ENCODE measurements at regions not wholly inside any gene's neighbourhood (a gene's known extent, or its start where the extent isn't known, plus 50 kb on each side); places are given as distances from the start of the nearest gene placed in this dataset.
"Not testable (repeated sequence)": the region's sequence is repeated elsewhere in the genome, so short reads cannot be mapped to it uniquely, and the experiment has no call there.

DNA sequence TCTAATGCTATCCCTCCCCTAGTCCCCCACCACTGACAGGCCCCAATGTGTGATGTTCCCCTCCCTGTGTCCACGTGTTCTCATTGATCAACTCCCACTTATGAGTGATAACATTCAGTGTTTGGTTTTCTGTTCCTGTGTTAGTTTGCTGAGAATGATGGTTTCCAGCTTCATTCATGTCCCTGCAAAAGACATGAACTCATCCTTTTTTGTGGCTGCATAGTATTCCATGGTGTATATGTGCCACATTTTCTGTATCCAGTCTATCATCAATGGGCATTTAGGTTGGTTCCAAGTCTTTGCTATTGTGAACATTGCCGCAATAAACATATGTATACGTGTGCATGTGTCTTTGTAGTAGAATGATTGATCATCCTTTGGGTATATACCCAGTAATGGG is 153.1 kb downstream of the OR13H1 start:
- H2AFZ ChIP-seq (ENCODE audit: low read depth, low read length); H3K18ac ChIP-seq (ENCODE audit: low read depth in 1 of 2, low read length in 2 of 2); H3K4me3 ChIP-seq (ENCODE audit: insufficient read depth in 1 of 2, low read depth in 1 of 2, low read length in 2 of 2); H4K8ac ChIP-seq (ENCODE audit: low read length); H2BK120ac ChIP-seq (ENCODE audit: low read depth, low read length); H2AK5ac ChIP-seq (ENCODE audit: low read length, severe bottlenecking); H3K4ac ChIP-seq (ENCODE audit: low read depth in 1 of 2, low read length in 2 of 2); H3K36me3 ChIP-seq (ENCODE audit: control insufficient read depth in 1 of 2, insufficient read depth in 2 of 2, low read depth in 1 of 2, low read length in 2 of 2); H3K79me1 ChIP-seq (replicated peaks; ENCODE audit: low read length, poor library complexity, severe bottlenecking); H3K4me1 ChIP-seq (ENCODE audit: control insufficient read depth, insufficient read depth, low read depth, low read length); H3K23ac ChIP-seq (ENCODE audit: low read length in 2 of 2); H2BK15ac ChIP-seq (ENCODE audit: low read depth, poor library complexity, severe bottlenecking); H3K27ac ChIP-seq (ENCODE audit: low read length, poor library complexity, severe bottlenecking); H3K9ac ChIP-seq (ENCODE audit: low read length); H2BK5ac ChIP-seq (ENCODE audit: low read depth, low read length, poor library complexity, severe bottlenecking); H4K91ac ChIP-seq (ENCODE audit: low read length); DNase-seq; H3K4me2 ChIP-seq (ENCODE audit: low read length, poor library complexity, severe bottlenecking); H3K14ac ChIP-seq (ENCODE audit: low read length in 2 of 2); H2BK12ac ChIP-seq (ENCODE audit: low read length in 2 of 2): not testable (repeated sequence)
- 100% methylated on average over 2 of the region's 3 CpGs for WGBS
- Histone ChIP-seq H3K9me3 (ENCODE audit: control insufficient read depth, low read length) (peaks cover 20% of the 10 kb centered on the region), H3K27me3 (ENCODE audit: control insufficient read depth in 1 of 2, insufficient read depth in 1 of 2, low read length in 2 of 2) (peaks cover 0 to 16% of the 10 kb centered on the region in 2 experiments)

DNA sequence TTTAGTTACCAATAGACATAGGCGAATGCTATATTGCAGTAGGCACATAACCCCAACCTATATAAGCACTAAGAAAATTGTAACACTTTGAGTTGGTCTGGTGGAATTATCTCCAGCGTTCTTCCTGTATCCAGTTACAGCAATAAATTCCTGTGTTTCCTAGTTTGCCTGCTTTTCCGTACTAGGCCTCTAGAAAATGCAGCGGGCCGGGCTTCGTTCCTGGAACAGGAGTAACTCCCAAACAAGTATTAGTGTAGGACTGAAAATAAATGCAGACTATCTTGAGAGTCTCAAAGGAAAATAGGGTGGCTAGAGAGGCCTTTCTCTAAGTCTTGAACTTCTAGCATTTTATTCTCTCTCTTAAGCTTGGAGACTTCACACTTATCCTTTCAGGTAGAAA is 159.8 kb downstream of the OR13H1 start:
- H3K9ac ChIP-seq (ENCODE audit: low read length), result peak overlapping the region; percentile 77
- WGBS, result no CpG with 5 or more reads among the region's 6 CpGs
- H3K23ac ChIP-seq (ENCODE audit: low read length in 2 of 2), result no peak overlapping the region
- H3K79me1 ChIP-seq (replicated peaks; ENCODE audit: low read length, poor library complexity, severe bottlenecking), result no peaks in the 10 kb centered on the region
- H3K4me3 ChIP-seq (ENCODE audit: insufficient read depth in 1 of 2, low read depth in 1 of 2, low read length in 2 of 2), result peak overlapping the region in 1 of 2 experiments; percentile 86
- no peak overlapping the region for H2AFZ ChIP-seq (ENCODE audit: low read depth, low read length)
- no peak overlapping the region for H2BK12ac ChIP-seq (ENCODE audit: low read length in 2 of 2)
- H2AK5ac ChIP-seq (ENCODE audit: low read length, severe bottlenecking), result no peak overlapping the region
- no peaks in the 10 kb centered on the region for H3K9me3 ChIP-seq (ENCODE audit: control insufficient read depth, low read length)
- H2BK15ac ChIP-seq (ENCODE audit: low read depth, poor library complexity, severe bottlenecking), result no peak overlapping the region
- H3K18ac ChIP-seq (ENCODE audit: low read depth in 1 of 2, low read length in 2 of 2), result no peak overlapping the region
- no peak overlapping the region for H2BK120ac ChIP-seq (ENCODE audit: low read depth, low read length)
- no peak overlapping the region for H2BK5ac ChIP-seq (ENCODE audit: low read depth, low read length, poor library complexity, severe bottlenecking)
- H3K4ac ChIP-seq (ENCODE audit: low read depth in 1 of 2, low read length in 2 of 2), result no peak overlapping the region
- no peak overlapping the region for H4K91ac ChIP-seq (ENCODE audit: low read length)
- H4K8ac ChIP-seq (ENCODE audit: low read length), result no peak overlapping the region
- H3K4me2 ChIP-seq (ENCODE audit: low read length, poor library complexity, severe bottlenecking), result no peak overlapping the region
- H3K27ac ChIP-seq (ENCODE audit: low read length, poor library complexity, severe bottlenecking), result no peak overlapping the region
- no peaks in the 10 kb centered on the region for H3K36me3 ChIP-seq (ENCODE audit: control insufficient read depth in 1 of 2, insufficient read depth in 2 of 2, low read depth in 1 of 2, low read length in 2 of 2)
- DNase-seq, result no peak
- H3K14ac ChIP-seq (ENCODE audit: low read length in 2 of 2), result no peak overlapping the region
- peaks cover 0 to 4% of the 10 kb centered on the region in 2 experiments for H3K27me3 ChIP-seq (ENCODE audit: control insufficient read depth in 1 of 2, insufficient read depth in 1 of 2, low read length in 2 of 2)
- H3K4me1 ChIP-seq (ENCODE audit: control insufficient read depth, insufficient read depth, low read depth, low read length), result no peaks in the 10 kb centered on the region

DNA sequence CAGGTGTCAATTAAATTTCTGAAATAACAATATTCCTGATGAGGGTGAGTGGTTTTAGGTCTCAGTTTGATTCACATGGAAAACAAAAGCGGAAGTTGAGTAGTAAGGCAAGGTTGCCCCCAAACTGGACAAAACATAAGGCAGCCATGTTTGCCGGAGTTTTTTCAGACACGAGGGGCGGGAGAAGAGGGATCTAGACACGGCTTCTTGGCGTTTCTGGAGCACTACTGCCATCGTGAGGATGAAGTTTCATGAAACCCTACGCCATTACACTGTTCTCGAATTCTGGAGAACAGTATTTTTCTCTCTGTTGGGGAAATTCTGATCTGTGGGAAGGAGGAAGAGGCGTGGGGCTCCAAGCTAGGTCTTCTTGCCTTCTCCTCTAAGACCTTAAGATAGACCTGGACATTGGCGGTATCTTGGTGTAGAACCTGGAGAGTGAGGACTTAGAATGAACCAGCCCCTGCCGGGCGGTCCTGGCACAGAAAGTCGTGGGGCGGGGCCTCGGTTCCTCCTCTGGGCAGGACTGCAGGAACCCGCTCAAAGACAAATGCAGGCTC is 160.3 kb downstream of the OR13H1 start:
- Histone ChIP-seq H3K18ac (ENCODE audit: low read depth in 1 of 2, low read length in 2 of 2) (no peak overlapping the region), H2AK5ac (ENCODE audit: low read length, severe bottlenecking) (no peak overlapping the region), H3K4me1 (ENCODE audit: control insufficient read depth, insufficient read depth, low read depth, low read length) (no peaks in the 10 kb centered on the region), H3K36me3 (ENCODE audit: control insufficient read depth in 1 of 2, insufficient read depth in 2 of 2, low read depth in 1 of 2, low read length in 2 of 2) (no peaks in the 10 kb centered on the region), H3K27me3 (ENCODE audit: control insufficient read depth in 1 of 2, insufficient read depth in 1 of 2, low read length in 2 of 2) (no peaks in the 10 kb centered on the region), H3K4me3 (ENCODE audit: insufficient read depth in 1 of 2, low read depth in 1 of 2, low read length in 2 of 2) (peak overlapping the region in 1 of 2 experiments; percentile 86), H4K8ac (ENCODE audit: low read length) (no peak overlapping the region), H3K4ac (ENCODE audit: low read depth in 1 of 2, low read length in 2 of 2) (no peak overlapping the region), H2BK120ac (ENCODE audit: low read depth, low read length) (no peak overlapping the region), H3K14ac (ENCODE audit: low read length in 2 of 2) (no peak overlapping the region), H3K79me1 (replicated peaks; ENCODE audit: low read length, poor library complexity, severe bottlenecking) (no peaks in the 10 kb centered on the region), H2AFZ (ENCODE audit: low read depth, low read length) (no peak overlapping the region), H3K27ac (ENCODE audit: low read length, poor library complexity, severe bottlenecking) (no peak overlapping the region), H2BK15ac (ENCODE audit: low read depth, poor library complexity, severe bottlenecking) (no peak overlapping the region), H2BK5ac (ENCODE audit: low read depth, low read length, poor library complexity, severe bottlenecking) (no peak overlapping the region), H4K91ac (ENCODE audit: low read length) (no peak overlapping the region), H3K23ac (ENCODE audit: low read length in 2 of 2) (no peak overlapping the region), H3K9ac (ENCODE audit: low read length) (peak overlapping the region; percentile 77), H3K4me2 (ENCODE audit: low read length, poor library complexity, severe bottlenecking) (no peak overlapping the region), H3K9me3 (ENCODE audit: control insufficient read depth, low read length) (no peaks in the 10 kb centered on the region), H2BK12ac (ENCODE audit: low read length in 2 of 2) (no peak overlapping the region)
- DNase-seq, result no peak
- over 99% methylated on average over 15 of the region's 17 CpGs for WGBS

- Histone ChIP-seq H4K8ac (ENCODE audit: low read length) (no peak overlapping the region), H3K27ac (ENCODE audit: low read length, poor library complexity, severe bottlenecking) (no peak overlapping the region), H2BK5ac (ENCODE audit: low read depth, low read length, poor library complexity, severe bottlenecking) (no peak overlapping the region), H3K14ac (ENCODE audit: low read length in 2 of 2) (no peak overlapping the region), H3K79me1 (replicated peaks; ENCODE audit: low read length, poor library complexity, severe bottlenecking) (no peaks in the 10 kb centered on the region), H3K27me3 (ENCODE audit: control insufficient read depth in 1 of 2, insufficient read depth in 1 of 2, low read length in 2 of 2) (no peaks in the 10 kb centered on the region), H3K4me3 (ENCODE audit: insufficient read depth in 1 of 2, low read depth in 1 of 2, low read length in 2 of 2) (no peak overlapping the region), H2BK120ac (ENCODE audit: low read depth, low read length) (no peak overlapping the region), H3K9me3 (ENCODE audit: control insufficient read depth, low read length) (no peaks in the 10 kb centered on the region), H2AFZ (ENCODE audit: low read depth, low read length) (no peak overlapping the region), H3K4ac (ENCODE audit: low read depth in 1 of 2, low read length in 2 of 2) (no peak overlapping the region), H3K36me3 (ENCODE audit: control insufficient read depth in 1 of 2, insufficient read depth in 2 of 2, low read depth in 1 of 2, low read length in 2 of 2) (peaks cover 0 to 6% of the 10 kb centered on the region in 2 experiments), H2BK15ac (ENCODE audit: low read depth, poor library complexity, severe bottlenecking) (no peak overlapping the region), H3K4me1 (ENCODE audit: control insufficient read depth, insufficient read depth, low read depth, low read length) (no peaks in the 10 kb centered on the region), H3K4me2 (ENCODE audit: low read length, poor library complexity, severe bottlenecking) (no peak overlapping the region), H2AK5ac (ENCODE audit: low read length, severe bottlenecking) (no peak overlapping the region), H3K9ac (ENCODE audit: low read length) (no peak overlapping the region), H2BK12ac (ENCODE audit: low read length in 2 of 2) (no peak overlapping the region), H4K91ac (ENCODE audit: low read length) (no peak overlapping the region), H3K18ac (ENCODE audit: low read depth in 1 of 2, low read length in 2 of 2) (no peak overlapping the region), H3K23ac (ENCODE audit: low read length in 2 of 2) (no peak overlapping the region)
- WGBS, result 94% methylated on average over 6 of the region's 6 CpGs
- no peak for DNase-seq
These were observed 165.7 kb downstream of the OR13H1 start for GRCh38 chrX:131709553-131709952.
